ENCODE measurements at regions not wholly inside any gene's neighbourhood (a gene's known extent, or its start where the extent isn't known, plus 50 kb on each side); places are given as distances from the start of the nearest gene placed in this dataset.

- no peak for DNase-seq
- Histone ChIP-seq H3K27me3 (no peaks in the 10 kb centered on the region), H3K4me1 (no peaks in the 10 kb centered on the region), H3K9me3 (no peaks in the 10 kb centered on the region), H3K36me3 (no peaks in the 10 kb centered on the region), H3K27ac (no peak overlapping the region), H3K4me3 (no peak overlapping the region)
- TF ChIP-seq POLR2AphosphoS5 (IDR thresholded peaks at IDR 0.05) (no peak), POLR2A (IDR thresholded peaks at IDR 0.05) (no peak), CTCF (IDR thresholded peaks at IDR 0.05) (no peak), EP300 (IDR thresholded peaks at IDR 0.05; ENCODE audit: low read depth) (no peak)
- intact Hi-C loops (cut with DNase I; ENCODE audit: low total_unique reads) (no loop called here), in situ Hi-C loops (cut with MboI; ENCODE audit: low pct_ligation_motif_present in 1 of 4, low pct_unique_long_range_greater_than_20kb in 1 of 4, low sequenced_read_pairs in 3 of 4) (no loop called here)
Observed at GRCh38 chr12:91290354-91290753, 107.7 kb upstream of the DCN start.

GRCh38 chr12:91289906-91290305 is 107.3 kb upstream of the DCN start:
- WGBS, 2 donors (ENCODE audit: low coverage in 1 of 2): 36 to 38% methylated on average over 3 of the region's 3 CpGs
- Histone ChIP-seq H3K4me1 (no peaks in the 10 kb centered on the region), H3K27me3 (no peaks in the 10 kb centered on the region), H3K9me3 (no peaks in the 10 kb centered on the region), H3K27ac (no peak overlapping the region), H3K4me3 (no peak overlapping the region), H3K36me3 (no peaks in the 10 kb centered on the region)
- TF ChIP-seq EP300 (IDR thresholded peaks at IDR 0.05; ENCODE audit: low read depth) (no peak), CTCF (IDR thresholded peaks at IDR 0.05) (no peak), POLR2AphosphoS5 (IDR thresholded peaks at IDR 0.05) (no peak), POLR2A (IDR thresholded peaks at IDR 0.05) (no peak)
- in situ Hi-C loops (cut with MboI; ENCODE audit: low pct_ligation_motif_present in 1 of 4, low pct_unique_long_range_greater_than_20kb in 1 of 4, low sequenced_read_pairs in 3 of 4) (no loop called here), intact Hi-C loops (cut with DNase I; ENCODE audit: low total_unique reads) (no loop called here)
- DNase-seq: no peak

- TF ChIP-seq POLR2A (IDR thresholded peaks at IDR 0.05): no peak
- TF ChIP-seq CTCF (IDR thresholded peaks at IDR 0.05): no peak
- TF ChIP-seq POLR2AphosphoS5 (IDR thresholded peaks at IDR 0.05): no peak
- TF ChIP-seq EP300 (IDR thresholded peaks at IDR 0.05; ENCODE audit: low read depth): no peak
- WGBS, 2 donors (ENCODE audit: low coverage in 1 of 2): 20 to 33% methylated on average over 1 of the region's 1 CpG
- in situ Hi-C loops (cut with MboI; ENCODE audit: low pct_ligation_motif_present in 1 of 4, low pct_unique_long_range_greater_than_20kb in 1 of 4, low sequenced_read_pairs in 3 of 4): no loop called here
- Histone ChIP-seq H3K27ac (no peak overlapping the region), H3K9me3 (no peaks in the 10 kb centered on the region), H3K4me1 (no peaks in the 10 kb centered on the region), H3K36me3 (no peaks in the 10 kb centered on the region), H3K27me3 (no peaks in the 10 kb centered on the region), H3K4me3 (no peak overlapping the region)
- intact Hi-C loops (cut with DNase I; ENCODE audit: low total_unique reads): no loop called here
- DNase-seq: no peak
Observed at GRCh38 chr12:91289072-91289471, 106.5 kb upstream of the DCN start.

GRCh38 chr12:91287753-91288152 is 105.1 kb upstream of the DCN start:
- H3K4me1 ChIP-seq: no peaks in the 10 kb centered on the region
- no peak overlapping the region for H3K4me3 ChIP-seq
- intact Hi-C loops (cut with DNase I; ENCODE audit: low total_unique reads) (no loop called here), in situ Hi-C loops (cut with MboI; ENCODE audit: low pct_ligation_motif_present in 1 of 4, low pct_unique_long_range_greater_than_20kb in 1 of 4, low sequenced_read_pairs in 3 of 4) (no loop called here)
- WGBS, 2 donors (ENCODE audit: low coverage in 1 of 2): 27 to 33% methylated on average over 2 to 3 of the region's 3 CpGs
- H3K36me3 ChIP-seq: no peaks in the 10 kb centered on the region
- H3K27me3 ChIP-seq: no peaks in the 10 kb centered on the region
- TF ChIP-seq CTCF (IDR thresholded peaks at IDR 0.05) (no peak), POLR2AphosphoS5 (IDR thresholded peaks at IDR 0.05) (no peak), EP300 (IDR thresholded peaks at IDR 0.05; ENCODE audit: low read depth) (no peak), POLR2A (IDR thresholded peaks at IDR 0.05) (no peak)
- H3K9me3 ChIP-seq: no peaks in the 10 kb centered on the region
- H3K27ac ChIP-seq: no peak overlapping the region
- DNase-seq: no peak
